H1 (cell line): ENCODE measurements at regions not wholly inside any gene's neighbourhood (a gene's known extent, or its start where the extent isn't known, plus 50 kb on each side); places are given as distances from the start of the nearest gene placed in this dataset.

Experiments used
- CTCF ChIA-PET: fragments of 300-600 bp; sonication (Branson Sonifier 250); formaldehyde crosslinking; loops from one replicate; lab custom pipeline; 2021; ENCODE audit not compliant: partially characterized antibody; lab: Charles Lee
- POLR2A ChIA-PET: fragments of 300-600 bp; sonication (Branson Sonifier 250); formaldehyde crosslinking; loops from one replicate; lab custom pipeline; 2021; ENCODE audit warnings: inconsistent platforms; ENCODE audit not compliant: partially characterized antibody; lab: Charles Lee
- DNase-seq, 2 experiments: peaks; one replicate each; pipeline versions ENCODE4 v3.0.0 to v3.0.0-alpha.2; 2010 to 2022; ENCODE audit warnings: low spot score in 2 of 2, low read depth in 1 of 2, mixed read lengths in 1 of 2
- FAIRE-seq: peaks from 2 replicates; lab custom pipeline; 2011; peaks lifted over from hg19 to GRCh38; lab: Jason Lieb, UNC
- H2AFZ ChIP-seq: 2 replicates; pipeline ENCODE4 v1.8.1; 2012; ENCODE audit warnings: low read length, inconsistent platforms
- H2AK5ac ChIP-seq: 2 replicates; pipeline ENCODE4 v1.6.1; 2013; ENCODE audit warnings: low read depth, low read length
- H2BK120ac ChIP-seq: replicated peaks from 2 replicates; pipeline ENCODE3; 2013; ENCODE audit warnings: low read depth, low read length, inconsistent platforms
- H2BK12ac ChIP-seq: 2 replicates; pipeline ENCODE4 v1.6.1; 2013; ENCODE audit warnings: low read depth, low read length
- H2BK15ac ChIP-seq: 2 replicates; pipeline ENCODE4 v1.6.1; 2013; ENCODE audit warnings: low read length
- H2BK20ac ChIP-seq: 2 replicates; pipeline ENCODE4 v1.6.1; 2013; ENCODE audit warnings: low read length
- H2BK5ac ChIP-seq: 2 replicates; pipeline ENCODE4 v1.6.1; 2013; ENCODE audit warnings: low read depth, low read length
- H3K14ac ChIP-seq: 2 replicates; pipeline ENCODE4 v1.6.1; 2013; ENCODE audit warnings: inconsistent platforms; ENCODE audit not compliant: insufficient read length
- H3K18ac ChIP-seq: 2 replicates; pipeline ENCODE4 v1.6.1; 2013; ENCODE audit warnings: low read length; ENCODE audit errors: extremely low read depth
- H3K23ac ChIP-seq: 2 replicates; pipeline ENCODE4 v1.6.1; 2013; ENCODE audit warnings: inconsistent platforms; ENCODE audit not compliant: insufficient read length
- H3K23me2 ChIP-seq: 2 replicates; pipeline ENCODE4 v1.6.1; 2013; ENCODE audit warnings: low read depth, low read length
- H3K27ac ChIP-seq: 2 replicates; pipeline ENCODE4 v1.6.1; 2011; ENCODE audit warnings: low read depth, low read length, inconsistent platforms
- H3K27me3 ChIP-seq, 4 experiments: replicated peaks in 1 of 4; 1 replicate in 1 of 4; 2 replicates in 3 of 4; pipeline versions ENCODE4 v1.6.1 to v1.8.1; 2011 to 2013; ENCODE audit warnings: low read length in 3 of 4, mild to moderate bottlenecking in 3 of 4, inconsistent platforms in 2 of 4, mixed read lengths in 2 of 4, moderate library complexity in 1 of 4; ENCODE audit not compliant: control insufficient read depth in 3 of 4, insufficient read depth in 3 of 4; ENCODE audit errors: extremely low read depth in 1 of 4
- H3K36me3 ChIP-seq, 4 experiments: 2 replicates each; pipeline versions ENCODE4 v1.6.1 to v1.8.1; 2011 to 2013; ENCODE audit warnings: mild to moderate bottlenecking in 4 of 4, low read length in 3 of 4, moderate library complexity in 2 of 4, control low read depth in 1 of 4, inconsistent platforms in 1 of 4; ENCODE audit not compliant: insufficient read depth in 4 of 4, control insufficient read depth in 2 of 4
- H3K4ac ChIP-seq: replicated peaks from 2 replicates; pipeline ENCODE3; 2013; ENCODE audit warnings: low read length, low read depth, mixed read lengths, inconsistent platforms; ENCODE audit not compliant: insufficient read length
- H3K4me1 ChIP-seq, 4 experiments: replicated peaks in 1 of 4; 1 replicate in 1 of 4; 2 replicates in 3 of 4; pipeline versions ENCODE4 v1.6.1 to v1.8.1; 2011 to 2013; ENCODE audit warnings: low read length in 3 of 4, inconsistent platforms in 2 of 4, mixed read lengths in 1 of 4; ENCODE audit not compliant: insufficient read depth in 4 of 4, control insufficient read depth in 3 of 4
- H3K4me2 ChIP-seq, 2 experiments: 2 replicates each; pipeline versions ENCODE4 v1.6.1 to v1.8.1; 2011 to 2013; ENCODE audit warnings: low read depth in 2 of 2, low read length in 2 of 2, control low read depth in 1 of 2, inconsistent platforms in 1 of 2, mild to moderate bottlenecking in 1 of 2; ENCODE audit not compliant: insufficient read depth in 1 of 2
- H3K4me3 ChIP-seq, 4 experiments: fragments of 200-600, 300-600 bp in 1 of 4; sonication (generic), shearing (Covaris generic), sonication (Bioruptor Twin) in 1 of 4; 2 replicates each; pipeline versions ENCODE4 v1.5.1 to v1.8.1; 2011 to 2016; ENCODE audit warnings: low read length in 4 of 4, low read depth in 3 of 4, control low read depth in 2 of 4, inconsistent platforms in 2 of 4, mild to moderate bottlenecking in 2 of 4, mixed read lengths in 1 of 4, moderate library complexity in 1 of 4; ENCODE audit not compliant: insufficient read depth in 2 of 4; ENCODE audit errors: extremely low read depth in 1 of 4
- H3K56ac ChIP-seq: replicated peaks from 2 replicates; pipeline ENCODE3; 2013; ENCODE audit warnings: low read depth, mild to moderate bottlenecking, mixed read lengths, low read length, inconsistent platforms; ENCODE audit not compliant: insufficient read length
- H3K79me1 ChIP-seq: 2 replicates; pipeline ENCODE4 v1.6.1; 2013; ENCODE audit warnings: low read depth, low read length, control low read depth
- H3K79me2 ChIP-seq, 2 experiments: 2 replicates each; pipeline versions ENCODE4 v1.6.1 to v1.8.1; 2012 to 2013; ENCODE audit warnings: low read length in 2 of 2, mild to moderate bottlenecking in 2 of 2, inconsistent platforms in 1 of 2; ENCODE audit not compliant: insufficient read depth in 2 of 2, control insufficient read depth in 1 of 2
- H3K9ac ChIP-seq, 4 experiments: replicated peaks in 1 of 4; 1 replicate in 1 of 4; 2 replicates in 3 of 4; pipeline versions ENCODE4 v1.6.1 to v1.8.1; 2011 to 2013; ENCODE audit warnings: low read depth in 3 of 4, low read length in 3 of 4, control low read depth in 2 of 4, mild to moderate bottlenecking in 2 of 4, moderate library complexity in 2 of 4, inconsistent platforms in 1 of 4; ENCODE audit errors: extremely low read depth in 1 of 4
- H3K9me3 ChIP-seq, 2 experiments: 2 replicates each; pipeline versions ENCODE4 v1.6.1 to v1.8.1; 2012 to 2013; ENCODE audit warnings: mild to moderate bottlenecking in 2 of 2, moderate library complexity in 2 of 2, control low read depth in 1 of 2, inconsistent platforms in 1 of 2, low read depth in 1 of 2, low read length in 1 of 2, mixed read lengths in 1 of 2; ENCODE audit not compliant: insufficient read depth in 2 of 2
- H4K20me1 ChIP-seq, 2 experiments: replicated peaks in 1 of 2; 2 replicates each; pipeline versions ENCODE3 to v1.8.1; 2011 to 2013; ENCODE audit warnings: inconsistent platforms in 2 of 2, low read length in 2 of 2, mild to moderate bottlenecking in 1 of 2; ENCODE audit not compliant: insufficient read depth in 2 of 2, control insufficient read depth in 1 of 2
- H4K5ac ChIP-seq: 2 replicates; pipeline ENCODE4 v1.6.1; 2013; ENCODE audit warnings: low read length, low read depth, mixed read lengths, inconsistent platforms; ENCODE audit not compliant: insufficient read length
- H4K8ac ChIP-seq: 2 replicates; pipeline ENCODE4 v1.8.0; 2013; ENCODE audit warnings: mild to moderate bottlenecking, moderate library complexity, low read length, inconsistent platforms; ENCODE audit not compliant: insufficient read depth; ENCODE audit errors: extremely low read depth
- H4K91ac ChIP-seq: replicated peaks from 2 replicates; pipeline ENCODE3; 2013; ENCODE audit warnings: low read length, mixed read lengths, inconsistent platforms; ENCODE audit not compliant: insufficient read length
- BCL11A ChIP-seq, 2 experiments: IDR thresholded peaks; one replicate each; pipeline ENCODE4 v1.6.1; 2011; ENCODE audit warnings: low read depth in 2 of 2, low read length in 2 of 2, mild to moderate bottlenecking in 2 of 2
- CEBPB ChIP-seq: IDR thresholded peaks from 2 replicates; pipeline ENCODE4 v1.6.1; 2012; ENCODE audit warnings: low read depth, low read length
- CTBP2 ChIP-seq: IDR thresholded peaks from 2 replicates; pipeline ENCODE4 v1.7.0; 2011; ENCODE audit warnings: borderline replicate concordance, mild to moderate bottlenecking, moderate library complexity, mixed read lengths, low read length; ENCODE audit not compliant: insufficient read depth, insufficient read length
- HDAC2 ChIP-seq, 2 experiments: fragments of 300-600 bp in 1 of 2; sonication (generic) in 1 of 2; IDR thresholded peaks; 2 replicates each; pipeline ENCODE4 v1.6.1; 2011 to 2012; ENCODE audit warnings: low read depth in 2 of 2, low read length in 2 of 2, mild to moderate bottlenecking in 2 of 2, moderate library complexity in 2 of 2, borderline replicate concordance in 1 of 2, inconsistent platforms in 1 of 2
- HDAC6 ChIP-seq: IDR thresholded peaks from one replicate; pipeline ENCODE4 v1.7.1; 2012; ENCODE audit warnings: low read depth, mild to moderate bottlenecking, inconsistent platforms, low read length, moderate library complexity
- KDM4A ChIP-seq: IDR thresholded peaks from one replicate; pipeline ENCODE4 v1.7.1; 2012; ENCODE audit warnings: low read depth, mild to moderate bottlenecking, moderate library complexity, low read length, inconsistent platforms; ENCODE audit not compliant: severe bottlenecking
- KDM5A ChIP-seq: fragments of 200-600 bp; IDR thresholded peaks from 2 replicates; pipeline ENCODE4 v1.7.1; 2012; ENCODE audit warnings: mild to moderate bottlenecking, low read length, inconsistent platforms, mixed read lengths
- PHF8 ChIP-seq: fragments of 200-600 bp; sonication (generic); conservative IDR thresholded peaks from 2 replicates; pipeline ENCODE4 v1.7.1; 2012; ENCODE audit warnings: low read depth, mild to moderate bottlenecking, inconsistent platforms, low read length, moderate library complexity
- RBBP5 ChIP-seq: IDR thresholded peaks from 2 replicates; pipeline ENCODE4 v1.7.1; 2012; ENCODE audit warnings: low read depth, mild to moderate bottlenecking, inconsistent platforms, low read length, moderate library complexity, borderline replicate concordance
- SP4 ChIP-seq: IDR thresholded peaks from 2 replicates; pipeline ENCODE4 v1.6.1; 2012; ENCODE audit warnings: low read length, inconsistent platforms
- TBP ChIP-seq: IDR thresholded peaks from 2 replicates; pipeline ENCODE4 v1.6.1; 2011; ENCODE audit warnings: low read depth, low read length, improper control_type of control experiment
- WGBS, 2 experiments: shearing (Covaris generic) in 1 of 2; methylation state at CpG; one replicate each; pipeline versions ENCODE4 v1.1.6 to v1.1.7; 2013 to 2015; ENCODE audit warnings: low lambda C conversion rate in 2 of 2, mixed read lengths in 2 of 2, inconsistent platforms in 1 of 2, low coverage in 1 of 2, missing lambda C conversion rate in 1 of 2; ENCODE audit not compliant: insufficient replicate concordance in 2 of 2, insufficient coverage in 1 of 2, insufficient read length in 1 of 2; ENCODE audit errors: extremely low coverage in 1 of 2, missing lambda C conversion rate in 1 of 2; 5-methylcytosine and 5-hydroxymethylcytosine counted together

DNA sequence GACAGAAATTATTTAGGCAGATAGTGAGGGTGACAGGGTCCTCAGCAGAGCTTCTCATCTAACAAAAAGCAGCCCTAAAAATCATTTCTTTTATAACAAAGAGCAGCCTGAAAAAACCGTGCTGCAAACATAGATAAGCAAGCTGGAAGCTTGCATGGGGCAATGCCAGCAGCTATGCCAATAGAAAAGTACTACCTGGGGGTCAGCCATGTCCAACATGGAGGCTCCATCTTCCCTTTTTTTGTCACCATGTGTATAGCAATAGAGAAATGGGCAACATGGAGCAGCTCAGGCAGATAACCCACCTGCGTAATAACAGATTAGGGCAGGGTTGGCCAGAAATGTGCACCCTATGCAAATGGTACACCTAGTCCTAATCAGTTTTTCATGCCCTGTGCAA is 57.4 kb upstream of the IGLL5 start:
- Histone ChIP-seq H3K4me2 (no peak overlapping the region), H4K8ac (no peak overlapping the region), H2BK12ac (no peak overlapping the region), H2AFZ (no peak overlapping the region), H3K27ac (no peak overlapping the region), H4K20me1 (no peaks in the 10 kb centered on the region), H2BK20ac (no peak overlapping the region), H3K23ac (no peak overlapping the region), H4K91ac (no peak overlapping the region), H3K27me3 (peaks cover 7 to 31% (median 13%) of the 10 kb centered on the region in 4 experiments; a peak in 6 of 7 replicates), H3K9ac (no peak overlapping the region), H3K9me3 (peaks cover 8 to 39% of the 10 kb centered on the region in 2 experiments; a peak in 3 of 4 replicates), H3K56ac (no peak overlapping the region), H3K4ac (no peak overlapping the region), H3K4me3 (no peak overlapping the region), H3K79me1 (no peaks in the 10 kb centered on the region), H2BK5ac (no peak overlapping the region), H3K36me3 (no peaks in the 10 kb centered on the region), H3K4me1 (no peaks in the 10 kb centered on the region), H3K79me2 (no peaks in the 10 kb centered on the region)
- WGBS, 2 experiments: 85% methylated on average over 2 of the region's 2 CpGs; no CpG with 5 or more reads in 1 of the 2 experiments
- FAIRE-seq: no peak
- ChIA-PET CTCF (interaction anchor here (1.2 to 1.4 kb wide), 2 partner anchors 16 to 18 kb away, joined by 3 read pairs; no protein-coding TSS in a partner anchor), POLR2A (no interaction called here)
- no peak for DNase-seq
- no peak for TF ChIP-seq HDAC6
- no peak for TF ChIP-seq TBP
- TF ChIP-seq SP4: no peak
- TF ChIP-seq CTBP2: no peak
- TF ChIP-seq KDM5A: no peak
- TF ChIP-seq PHF8: no peak
- TF ChIP-seq CEBPB: no peak
- no peak for TF ChIP-seq HDAC2 (IDR thresholded peaks at IDR 0.05; ENCODE audit: borderline replicate concordance in 1 of 2, low read depth in 2 of 2, low read length in 2 of 2)
- no peak for TF ChIP-seq KDM4A
- no peak for TF ChIP-seq RBBP5
- no peak for TF ChIP-seq BCL11A (IDR thresholded peaks at IDR 0.05; ENCODE audit: low read depth in 2 of 2, low read length in 2 of 2)
- TF ChIP-seq, all 59 proteins: peak for 0
- H2AK5ac ChIP-seq: no peak overlapping the region
- no peak overlapping the region for H2BK120ac ChIP-seq
- no peaks in the 10 kb centered on the region for H3K23me2 ChIP-seq
- no peak overlapping the region for H4K5ac ChIP-seq
- H2BK15ac ChIP-seq: no peak overlapping the region
- H3K18ac ChIP-seq: no peak overlapping the region
- H3K14ac ChIP-seq: no peak overlapping the region
